ENCODE measurements at regions not wholly inside any gene's neighbourhood (a gene's known extent, or its start where the extent isn't known, plus 50 kb on each side); places are given as distances from the start of the nearest gene placed in this dataset.

- no peak overlapping the region for H3K9ac ChIP-seq (ENCODE audit: low read length)
- H3K4me3 ChIP-seq (ENCODE audit: low read length): no peak overlapping the region
- no peaks in the 10 kb centered on the region for H3K4me1 ChIP-seq (ENCODE audit: control insufficient read depth, insufficient read depth, low read length)
- H3K27me3 ChIP-seq (replicated peaks; ENCODE audit: control insufficient read depth, insufficient read depth, low read length): no peaks in the 10 kb centered on the region
- H3K9me3 ChIP-seq (ENCODE audit: control insufficient read depth, low read length): no peaks in the 10 kb centered on the region
- H3K36me3 ChIP-seq (ENCODE audit: control insufficient read depth, insufficient read depth, low read length, severe bottlenecking): no peaks in the 10 kb centered on the region
- no peak for DNase-seq (ENCODE audit: low read depth)
These were observed 169.3 kb upstream of the BLID start for GRCh38 chr11:122285070-122285988.

GRCh38 chr11:122280870-122281269, 164.9 kb upstream of the BLID start:
- no peak overlapping the region for H3K9ac ChIP-seq (ENCODE audit: low read length)
- DNase-seq (ENCODE audit: low read depth): no peak
- no peaks in the 10 kb centered on the region for H3K4me1 ChIP-seq (ENCODE audit: control insufficient read depth, insufficient read depth, low read length)

GRCh38 chr11:122279194-122279593, 163.2 kb upstream of the BLID start:
- Histone ChIP-seq H3K4me3 (ENCODE audit: low read length) (no peak overlapping the region), H3K9ac (ENCODE audit: low read length) (no peak overlapping the region), H3K4me1 (ENCODE audit: control insufficient read depth, insufficient read depth, low read length) (no peaks in the 10 kb centered on the region), H3K9me3 (ENCODE audit: control insufficient read depth, low read length) (no peaks in the 10 kb centered on the region), H3K27me3 (replicated peaks; ENCODE audit: control insufficient read depth, insufficient read depth, low read length) (no peaks in the 10 kb centered on the region), H3K36me3 (ENCODE audit: control insufficient read depth, insufficient read depth, low read length, severe bottlenecking) (no peaks in the 10 kb centered on the region)
- DNase-seq (ENCODE audit: low read depth): no peak

More at GRCh38 chr11:122280870-122281269, 164.9 kb upstream of the BLID start:
- no peaks in the 10 kb centered on the region for H3K9me3 ChIP-seq (ENCODE audit: control insufficient read depth, low read length)
- no peaks in the 10 kb centered on the region for H3K36me3 ChIP-seq (ENCODE audit: control insufficient read depth, insufficient read depth, low read length, severe bottlenecking)
- no peaks in the 10 kb centered on the region for H3K27me3 ChIP-seq (replicated peaks; ENCODE audit: control insufficient read depth, insufficient read depth, low read length)
- H3K4me3 ChIP-seq (ENCODE audit: low read length): no peak overlapping the region

DNA sequence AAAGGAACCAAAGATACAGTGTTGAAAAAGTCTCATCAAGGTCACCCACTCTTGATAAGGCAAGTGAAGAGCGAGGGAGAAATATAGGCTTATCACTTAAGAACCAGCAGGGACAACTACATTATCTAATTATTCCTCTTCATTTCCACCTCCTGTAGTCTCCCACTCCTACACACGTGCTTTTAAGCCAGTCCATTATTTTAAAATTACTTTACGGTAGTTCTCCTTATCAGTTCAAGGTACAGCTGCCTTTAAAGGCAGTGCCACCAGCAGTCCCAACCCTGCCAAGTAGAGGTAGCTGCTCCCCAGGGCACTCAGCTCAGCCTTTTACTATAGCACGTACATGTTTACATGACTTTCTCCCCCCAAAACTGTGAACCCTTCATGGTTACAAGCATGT, 161.5 kb upstream of the BLID start:
- no peak overlapping the region for H3K4me3 ChIP-seq (ENCODE audit: low read length)
- no peak overlapping the region for H3K9ac ChIP-seq (ENCODE audit: low read length)
- H3K4me1 ChIP-seq (ENCODE audit: control insufficient read depth, insufficient read depth, low read length): no peaks in the 10 kb centered on the region
- H3K27me3 ChIP-seq (replicated peaks; ENCODE audit: control insufficient read depth, insufficient read depth, low read length): no peaks in the 10 kb centered on the region
- no peaks in the 10 kb centered on the region for H3K36me3 ChIP-seq (ENCODE audit: control insufficient read depth, insufficient read depth, low read length, severe bottlenecking)
- no peaks in the 10 kb centered on the region for H3K9me3 ChIP-seq (ENCODE audit: control insufficient read depth, low read length)
- no peak for DNase-seq (ENCODE audit: low read depth)

DNA sequence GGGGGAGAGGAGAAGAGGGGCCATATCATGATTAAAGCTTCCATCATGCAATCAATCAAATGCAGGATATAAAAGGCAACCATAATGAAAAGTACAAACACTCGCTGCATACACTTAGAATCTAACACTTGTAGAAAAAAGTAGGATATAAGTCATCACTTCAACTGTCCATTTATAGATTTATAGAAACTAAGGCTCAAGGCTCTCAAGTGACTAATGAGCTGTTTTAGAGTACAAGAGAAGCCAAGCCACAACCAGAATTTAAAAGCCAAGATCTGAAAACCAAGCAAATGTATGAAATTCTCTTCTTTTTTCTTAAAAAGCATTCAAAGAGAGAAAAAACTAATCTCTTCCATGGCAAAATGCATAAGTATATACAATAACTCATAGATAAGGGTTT, 160.2 kb upstream of the BLID start:
- H3K4me1 ChIP-seq (ENCODE audit: control insufficient read depth, insufficient read depth, low read length): no peaks in the 10 kb centered on the region
- DNase-seq (ENCODE audit: low read depth): no peak

DNA sequence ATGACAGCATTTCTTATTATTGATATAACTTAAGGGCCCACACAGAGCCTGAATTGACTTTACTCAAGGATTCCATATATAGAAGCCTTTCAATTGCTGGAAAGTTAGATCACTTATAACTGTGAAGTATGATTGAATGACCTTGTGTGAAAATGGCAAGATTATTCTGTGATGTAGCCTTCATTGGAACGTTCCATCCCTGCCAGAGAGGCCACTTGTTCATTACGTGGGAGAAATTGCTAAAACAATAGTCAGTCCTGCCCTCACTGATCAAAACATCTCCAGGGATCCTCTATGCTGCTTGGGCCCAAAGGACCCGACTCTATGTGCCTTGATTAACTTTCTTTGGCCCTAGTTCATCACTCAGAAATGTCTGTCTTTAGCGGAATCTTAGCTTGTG, 159.5 kb upstream of the BLID start:
- no peaks in the 10 kb centered on the region for H3K27me3 ChIP-seq (replicated peaks; ENCODE audit: control insufficient read depth, insufficient read depth, low read length)
- no peak for DNase-seq (ENCODE audit: low read depth)
- H3K9me3 ChIP-seq (ENCODE audit: control insufficient read depth, low read length): no peaks in the 10 kb centered on the region
- no peak overlapping the region for H3K9ac ChIP-seq (ENCODE audit: low read length)
- no peaks in the 10 kb centered on the region for H3K36me3 ChIP-seq (ENCODE audit: control insufficient read depth, insufficient read depth, low read length, severe bottlenecking)
- H3K4me1 ChIP-seq (ENCODE audit: control insufficient read depth, insufficient read depth, low read length): no peaks in the 10 kb centered on the region
- H3K4me3 ChIP-seq (ENCODE audit: low read length): no peak overlapping the region

More for the DNA sequence above, 160.2 kb upstream of the BLID start:
- no peaks in the 10 kb centered on the region for H3K27me3 ChIP-seq (replicated peaks; ENCODE audit: control insufficient read depth, insufficient read depth, low read length)
- H3K9ac ChIP-seq (ENCODE audit: low read length): no peak overlapping the region
- no peak overlapping the region for H3K4me3 ChIP-seq (ENCODE audit: low read length)
- no peaks in the 10 kb centered on the region for H3K36me3 ChIP-seq (ENCODE audit: control insufficient read depth, insufficient read depth, low read length, severe bottlenecking)
- no peaks in the 10 kb centered on the region for H3K9me3 ChIP-seq (ENCODE audit: control insufficient read depth, low read length)

DNA sequence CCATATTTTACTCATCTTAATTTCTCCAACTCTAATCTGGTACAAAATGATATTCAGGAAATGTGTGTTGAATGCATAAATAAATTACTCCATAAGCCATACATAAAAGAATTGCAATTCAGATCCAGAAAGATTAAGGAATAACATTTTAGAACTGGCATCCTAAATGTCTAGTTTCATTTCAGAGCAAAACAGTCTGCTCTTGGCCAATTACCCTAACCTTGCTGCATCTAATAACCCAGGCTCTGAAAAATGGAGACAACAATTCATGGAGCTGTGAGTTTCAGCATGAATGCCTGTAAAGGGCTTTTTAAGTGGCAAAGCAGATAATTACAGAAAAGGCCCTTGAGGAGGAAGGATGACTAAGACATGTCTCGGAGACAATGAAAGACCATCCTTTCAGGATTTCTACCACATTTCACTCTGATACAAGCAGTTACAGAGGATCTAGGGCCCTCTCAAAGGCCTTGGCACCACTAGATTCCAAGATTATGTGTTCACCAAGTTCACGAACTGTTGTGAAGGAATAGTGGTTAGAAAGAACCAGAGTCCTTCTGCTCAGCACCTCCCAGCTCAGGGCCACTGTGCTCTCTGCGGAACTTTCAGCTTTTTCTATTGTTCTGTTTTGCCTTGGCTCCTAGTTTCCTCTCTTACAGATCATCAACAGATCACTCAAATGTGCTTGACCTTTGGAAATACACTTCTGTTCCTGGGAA, 157.6 kb upstream of the BLID start:
- Histone ChIP-seq H3K9ac (ENCODE audit: low read length) (no peak overlapping the region), H3K4me3 (ENCODE audit: low read length) (no peak overlapping the region), H3K36me3 (ENCODE audit: control insufficient read depth, insufficient read depth, low read length, severe bottlenecking) (no peaks in the 10 kb centered on the region), H3K27me3 (replicated peaks; ENCODE audit: control insufficient read depth, insufficient read depth, low read length) (no peaks in the 10 kb centered on the region), H3K9me3 (ENCODE audit: control insufficient read depth, low read length) (no peaks in the 10 kb centered on the region), H3K4me1 (ENCODE audit: control insufficient read depth, insufficient read depth, low read length) (no peaks in the 10 kb centered on the region)
- no peak for DNase-seq (ENCODE audit: low read depth)

DNA sequence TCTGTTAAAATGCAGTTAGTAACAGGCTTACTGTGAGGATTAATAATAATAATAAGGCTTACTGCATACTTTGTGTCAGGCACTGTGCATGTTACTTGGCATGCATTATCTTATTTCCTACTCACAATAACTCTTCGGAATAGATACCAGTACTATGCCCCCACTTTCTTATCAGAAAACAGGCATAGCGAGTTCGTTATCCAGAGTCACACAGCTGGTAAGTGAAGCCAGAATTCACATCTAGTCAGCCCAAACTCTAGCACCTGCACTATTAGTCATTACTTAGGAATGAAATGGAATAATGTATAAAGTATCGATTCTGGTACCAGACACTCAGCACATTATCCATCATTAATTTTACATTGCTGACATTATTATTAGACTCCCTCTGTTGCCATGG, 155.7 kb upstream of the BLID start:
- DNase-seq (ENCODE audit: low read depth): no peak
- no peaks in the 10 kb centered on the region for H3K36me3 ChIP-seq (ENCODE audit: control insufficient read depth, insufficient read depth, low read length, severe bottlenecking)
- no peak overlapping the region for H3K4me3 ChIP-seq (ENCODE audit: low read length)
- H3K9ac ChIP-seq (ENCODE audit: low read length): no peak overlapping the region
- no peaks in the 10 kb centered on the region for H3K27me3 ChIP-seq (replicated peaks; ENCODE audit: control insufficient read depth, insufficient read depth, low read length)
- no peaks in the 10 kb centered on the region for H3K9me3 ChIP-seq (ENCODE audit: control insufficient read depth, low read length)
- H3K4me1 ChIP-seq (ENCODE audit: control insufficient read depth, insufficient read depth, low read length): peaks cover 10% of the 10 kb centered on the region

DNA sequence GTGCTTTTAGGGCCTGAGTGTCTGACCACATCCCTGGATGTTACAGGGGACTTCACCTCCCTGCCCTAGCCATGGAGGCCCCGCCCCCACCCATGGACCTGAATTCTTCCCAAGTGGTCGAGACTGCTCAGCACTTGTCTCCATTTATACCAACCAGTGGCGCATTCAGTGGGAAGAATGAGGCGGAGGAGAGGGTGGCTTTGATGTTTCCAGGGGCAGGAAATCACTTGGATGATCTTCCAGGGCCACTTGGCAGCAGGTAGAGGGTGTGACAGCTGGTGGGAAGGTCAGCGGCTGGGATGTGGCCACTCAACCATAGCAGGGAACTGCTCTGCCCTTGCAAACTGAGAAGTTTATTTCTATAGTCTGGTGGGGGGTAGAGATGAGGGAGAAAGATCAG, 155.1 kb upstream of the BLID start:
- H3K36me3 ChIP-seq (ENCODE audit: control insufficient read depth, insufficient read depth, low read length, severe bottlenecking): no peaks in the 10 kb centered on the region
- H3K9ac ChIP-seq (ENCODE audit: low read length): no peak overlapping the region
- H3K9me3 ChIP-seq (ENCODE audit: control insufficient read depth, low read length): no peaks in the 10 kb centered on the region
- peaks cover 10% of the 10 kb centered on the region for H3K4me1 ChIP-seq (ENCODE audit: control insufficient read depth, insufficient read depth, low read length)
- H3K4me3 ChIP-seq (ENCODE audit: low read length): no peak overlapping the region
- DNase-seq (ENCODE audit: low read depth): no peak
- H3K27me3 ChIP-seq (replicated peaks; ENCODE audit: control insufficient read depth, insufficient read depth, low read length): no peaks in the 10 kb centered on the region

GRCh38 chr11:122270535-122270934, 154.5 kb upstream of the BLID start:
- H3K9me3 ChIP-seq (ENCODE audit: control insufficient read depth, low read length): no peaks in the 10 kb centered on the region
- H3K36me3 ChIP-seq (ENCODE audit: control insufficient read depth, insufficient read depth, low read length, severe bottlenecking): no peaks in the 10 kb centered on the region
- peaks cover 10% of the 10 kb centered on the region for H3K4me1 ChIP-seq (ENCODE audit: control insufficient read depth, insufficient read depth, low read length)
- H3K4me3 ChIP-seq (ENCODE audit: low read length): no peak overlapping the region
- H3K27me3 ChIP-seq (replicated peaks; ENCODE audit: control insufficient read depth, insufficient read depth, low read length): no peaks in the 10 kb centered on the region
- DNase-seq (ENCODE audit: low read depth): no peak
- no peak overlapping the region for H3K9ac ChIP-seq (ENCODE audit: low read length)

DNA sequence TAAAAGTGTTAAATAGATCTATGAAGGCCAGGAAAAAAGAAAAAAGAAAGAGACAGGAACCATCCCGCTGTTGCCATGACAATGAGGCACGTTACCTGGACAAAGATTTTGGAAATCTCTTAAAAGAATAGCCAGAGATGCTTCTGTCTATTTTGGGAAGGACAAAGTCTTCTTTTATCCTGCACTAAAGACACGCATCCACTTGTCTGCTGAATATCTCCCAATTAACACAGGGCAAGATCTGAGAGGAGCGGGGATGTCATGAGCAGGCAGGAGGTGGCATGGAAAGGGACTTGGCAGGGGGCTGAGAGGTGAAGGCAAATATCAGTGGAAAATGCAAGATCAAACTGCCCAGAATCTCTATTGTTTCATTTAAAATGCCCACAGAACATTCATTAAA, 153.8 kb upstream of the BLID start:
- Histone ChIP-seq H3K9ac (ENCODE audit: low read length) (no peak overlapping the region), H3K36me3 (ENCODE audit: control insufficient read depth, insufficient read depth, low read length, severe bottlenecking) (no peaks in the 10 kb centered on the region), H3K9me3 (ENCODE audit: control insufficient read depth, low read length) (no peaks in the 10 kb centered on the region), H3K27me3 (replicated peaks; ENCODE audit: control insufficient read depth, insufficient read depth, low read length) (no peaks in the 10 kb centered on the region), H3K4me1 (ENCODE audit: control insufficient read depth, insufficient read depth, low read length) (peaks cover 10% of the 10 kb centered on the region), H3K4me3 (ENCODE audit: low read length) (no peak overlapping the region)
- DNase-seq (ENCODE audit: low read depth): no peak

All from adipocyte (in vitro differentiated cells).